GM19397 (cell line): ENCODE measurements at regions not wholly inside any gene's neighbourhood (a gene's known extent, or its start where the extent isn't known, plus 50 kb on each side); places are given as distances from the start of the nearest gene placed in this dataset.
A peak's percentile ranks its signal among the peaks of the same experiment; 100 is the strongest.
"Not testable (repeated sequence)": the region's sequence is repeated elsewhere in the genome, so short reads cannot be mapped to it uniquely, and the experiment has no call there.

Experiments used
- ATAC-seq: cut with Tn5 transposase; IDR thresholded peaks from one replicate; pipeline ENCODE4 v1.9.1; 2021; ENCODE audit warnings: mild to moderate bottlenecking, moderate library complexity; ENCODE audit not compliant: unreplicated experiment

GRCh38 chr10:83723080-83723479 lies 416.2 kb upstream of the GHITM start:
- ATAC-seq = no peak

DNA sequence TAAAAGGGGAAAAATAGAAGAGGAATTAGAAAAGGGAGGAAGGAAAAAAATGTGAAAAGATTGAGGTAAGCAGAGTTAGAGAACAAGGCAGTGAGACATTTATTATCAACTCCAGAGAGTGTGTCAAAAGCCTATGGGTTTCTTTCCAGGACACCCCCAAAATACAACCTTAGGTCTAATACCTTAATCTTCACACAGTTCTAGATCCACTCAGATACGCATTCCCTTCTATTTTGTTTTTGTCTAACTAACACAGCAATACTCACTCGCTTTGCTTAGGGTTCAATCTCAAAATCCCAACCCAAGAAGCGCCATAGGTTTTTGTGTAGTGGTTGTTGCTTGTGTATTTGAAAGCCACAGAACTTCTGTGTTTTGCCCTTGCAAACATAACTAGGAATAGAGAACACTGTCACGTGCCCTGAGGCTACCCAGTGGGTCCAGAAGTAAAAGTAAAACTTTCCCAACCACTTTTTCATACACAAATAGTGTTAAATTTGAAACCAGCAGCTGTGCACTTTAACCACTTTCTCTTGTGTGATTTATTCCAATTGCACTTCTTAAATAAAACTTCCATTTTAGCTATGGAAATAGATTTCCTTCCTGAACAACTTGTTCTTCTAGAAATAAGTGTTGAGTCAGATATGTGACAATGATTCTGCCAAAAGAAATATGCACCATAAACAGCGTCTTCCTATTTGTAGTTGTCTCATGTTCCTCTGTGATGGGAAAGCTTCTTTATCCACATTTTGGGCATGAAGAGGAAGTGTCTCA lies 414.7 kb upstream of the GHITM start:
- peak; percentile 60 for ATAC-seq

DNA sequence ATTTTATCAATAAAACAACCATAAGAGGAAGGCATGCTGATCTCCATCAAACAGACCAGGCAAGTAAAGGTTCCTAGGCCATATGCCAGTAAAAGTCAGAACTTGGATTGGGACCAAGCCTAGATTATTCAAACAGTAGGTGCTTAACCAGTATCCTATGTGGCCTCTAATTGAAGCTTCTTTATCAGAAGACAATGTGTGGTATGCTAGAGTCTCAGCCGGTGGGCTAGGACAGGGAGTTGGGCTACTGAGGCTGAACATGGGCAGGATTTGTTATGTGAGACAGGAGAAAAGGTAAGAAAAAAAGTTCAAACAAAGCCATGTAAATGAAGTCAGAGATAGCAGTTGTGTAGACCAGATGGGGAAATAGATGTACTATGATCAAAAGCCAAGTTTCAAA lies 413.7 kb upstream of the GHITM start:
- no peak for ATAC-seq

- no peak for ATAC-seq
Measured at GRCh38 chr10:83734278-83734677, 405.0 kb upstream of the GHITM start.

DNA sequence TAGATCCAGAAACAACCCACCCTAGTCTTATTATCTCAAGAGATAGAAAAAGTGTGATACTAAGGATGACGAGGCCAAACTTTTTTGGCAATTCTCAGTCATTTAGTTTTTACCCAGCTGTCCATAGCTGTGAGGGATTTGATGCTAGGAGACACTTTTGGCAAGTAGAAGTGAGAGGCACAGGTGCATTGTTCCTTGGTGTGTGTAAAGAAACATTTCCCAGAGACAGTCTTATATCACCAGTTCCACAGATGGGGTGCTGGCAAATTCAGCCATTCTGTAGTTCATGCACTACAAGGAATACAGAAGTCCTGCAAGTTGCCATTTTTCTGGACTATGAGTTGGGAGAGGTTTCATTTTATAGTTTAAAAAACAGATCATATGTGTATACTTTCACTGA lies 403.3 kb upstream of the GHITM start:
- ATAC-seq = no peak

- ATAC-seq = no peak
Measured at GRCh38 chr10:83750604-83751003, 388.7 kb upstream of the GHITM start.

DNA sequence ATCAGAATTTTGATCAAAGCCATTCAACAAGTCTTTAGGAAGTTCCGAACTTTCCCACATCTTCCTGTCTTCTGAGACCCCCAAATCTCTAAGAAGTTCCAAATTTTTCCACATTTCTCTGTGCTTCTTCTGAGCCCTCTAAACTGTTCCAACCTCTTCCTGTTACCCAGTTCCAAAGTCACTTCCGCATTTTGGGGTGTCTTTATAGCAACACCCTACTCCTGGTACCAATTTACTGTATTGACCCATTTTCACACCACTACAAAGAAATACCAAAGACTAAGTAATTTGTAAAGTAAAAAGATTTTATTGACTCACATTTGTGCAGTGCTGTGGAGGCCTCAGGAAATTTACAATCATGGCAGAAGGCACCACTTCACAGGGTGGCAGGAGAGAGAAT lies 385.8 kb upstream of the GHITM start:
- no peak for ATAC-seq

DNA sequence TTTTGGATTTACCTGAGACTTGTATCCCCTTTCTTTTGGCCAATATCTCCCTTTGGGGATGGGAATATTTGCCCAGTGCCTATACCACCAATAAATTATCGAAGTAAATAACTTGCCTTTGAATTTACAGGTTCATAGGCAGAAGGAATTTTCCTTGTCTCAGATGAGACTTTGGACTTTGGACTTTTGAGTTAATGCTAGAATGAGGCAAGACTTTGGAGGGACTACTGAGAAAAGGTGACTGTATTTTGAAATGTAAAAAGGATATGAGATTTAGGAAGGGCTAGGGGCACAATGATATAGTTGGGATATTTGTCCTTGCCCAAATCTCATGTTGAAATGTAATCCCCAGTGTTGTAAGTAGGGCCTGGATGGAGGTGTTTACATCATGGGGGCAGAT lies 384.5 kb upstream of the GHITM start:
- no peak for ATAC-seq

DNA sequence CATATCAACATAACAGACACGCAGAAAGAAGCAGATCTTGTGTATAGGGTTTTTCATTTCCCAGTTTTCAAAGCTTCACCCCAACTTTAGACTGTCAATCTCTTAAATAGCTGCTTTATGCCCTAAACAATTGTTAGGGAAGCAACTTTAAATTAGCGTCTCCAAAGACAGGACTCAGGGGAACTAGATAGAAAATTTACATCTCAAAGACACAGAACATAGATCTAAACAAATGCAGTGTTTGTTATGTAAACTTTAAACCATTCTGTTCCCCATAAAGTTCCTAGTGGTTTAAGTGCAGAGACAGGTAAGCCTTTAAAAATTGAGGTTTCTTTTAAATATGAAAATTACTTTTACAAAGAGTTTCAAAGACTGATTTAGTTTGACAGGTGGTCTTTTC lies 379.2 kb upstream of the GHITM start:
- ATAC-seq = no peak

DNA sequence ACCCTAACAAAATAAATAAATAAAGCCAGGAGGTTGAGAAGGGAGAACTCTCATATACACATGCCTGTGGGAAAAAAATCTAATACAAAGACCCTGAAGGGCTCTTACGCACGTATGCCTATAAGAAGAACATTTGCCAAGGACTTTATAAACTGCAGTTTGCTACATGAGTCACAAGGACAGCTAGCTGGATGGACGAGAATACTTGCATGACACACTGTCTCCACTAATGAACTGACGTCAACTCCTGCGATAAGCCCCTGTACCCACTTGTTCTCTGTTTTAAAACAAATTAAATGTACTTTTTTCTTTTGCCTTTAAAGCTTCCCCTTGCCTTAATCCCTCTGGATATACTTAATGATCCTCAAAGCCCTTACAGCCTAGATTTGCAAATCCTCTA lies 374.6 kb upstream of the GHITM start:
- ATAC-seq = no peak

DNA sequence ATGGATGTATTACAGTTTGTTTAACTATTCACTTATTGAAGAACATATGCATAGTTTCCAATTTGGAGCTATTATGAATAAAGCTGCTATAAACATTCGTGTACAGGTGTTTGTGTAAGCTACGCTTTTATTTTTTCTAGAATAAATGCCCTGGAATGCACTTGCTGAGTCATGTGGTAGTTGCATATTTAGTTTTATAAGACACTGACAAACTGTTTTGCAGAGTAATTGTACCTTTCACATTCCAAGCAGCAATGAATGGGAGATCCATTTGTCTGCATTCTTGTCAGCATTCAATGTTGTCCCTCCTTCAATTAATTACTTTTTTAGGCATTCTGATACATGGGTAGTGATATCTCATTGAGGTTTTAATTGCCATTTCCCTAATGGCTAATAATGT lies 373.6 kb upstream of the GHITM start:
- no peak for ATAC-seq

GRCh38 chr10:83769281-83769820 lies 370.0 kb upstream of the GHITM start:
- ATAC-seq = no peak

- not testable (repeated sequence) for ATAC-seq
Measured at GRCh38 chr10:83786701-83787100, 352.6 kb upstream of the GHITM start.

DNA sequence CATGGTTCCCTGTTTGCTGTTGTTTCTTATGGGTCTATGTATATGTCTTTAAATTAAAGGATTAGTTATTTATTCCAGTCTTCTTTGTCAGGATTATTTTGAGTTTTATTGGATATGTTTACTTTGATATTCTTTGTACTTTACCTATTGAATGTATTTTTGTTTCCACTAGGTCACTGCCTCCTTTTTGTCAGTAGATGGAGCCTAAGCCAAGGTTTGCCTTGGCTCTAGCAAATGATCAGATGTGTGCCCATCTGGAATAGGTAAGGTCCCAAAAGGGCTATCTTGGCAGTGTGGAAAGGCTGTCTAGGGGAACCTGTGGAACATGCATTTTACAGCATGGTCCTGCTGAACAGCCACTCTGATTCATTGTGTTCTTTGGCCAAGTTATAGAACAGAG lies 337.3 kb upstream of the GHITM start:
- ATAC-seq = no peak

GRCh38 chr10:83806717-83807116 lies 332.6 kb upstream of the GHITM start:
- ATAC-seq = no peak

DNA sequence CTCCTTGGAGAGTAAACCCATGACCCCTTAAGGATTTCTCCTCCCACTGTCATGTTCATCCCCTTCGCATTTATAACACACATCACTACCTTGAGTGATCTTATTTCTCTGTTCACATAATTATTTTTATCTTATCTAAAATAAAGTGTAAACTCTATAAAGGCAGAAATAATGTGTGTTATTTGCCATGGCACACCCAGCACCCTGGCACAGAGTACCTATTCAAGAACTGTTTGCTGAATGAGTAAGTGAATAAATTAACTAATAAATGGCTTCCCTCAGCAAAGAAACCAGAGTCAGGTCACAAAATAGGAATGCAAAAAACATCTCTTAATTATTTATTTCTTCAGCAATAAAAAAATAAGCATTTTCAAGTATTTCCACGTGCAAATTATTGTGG lies 330.3 kb upstream of the GHITM start:
- no peak for ATAC-seq

DNA sequence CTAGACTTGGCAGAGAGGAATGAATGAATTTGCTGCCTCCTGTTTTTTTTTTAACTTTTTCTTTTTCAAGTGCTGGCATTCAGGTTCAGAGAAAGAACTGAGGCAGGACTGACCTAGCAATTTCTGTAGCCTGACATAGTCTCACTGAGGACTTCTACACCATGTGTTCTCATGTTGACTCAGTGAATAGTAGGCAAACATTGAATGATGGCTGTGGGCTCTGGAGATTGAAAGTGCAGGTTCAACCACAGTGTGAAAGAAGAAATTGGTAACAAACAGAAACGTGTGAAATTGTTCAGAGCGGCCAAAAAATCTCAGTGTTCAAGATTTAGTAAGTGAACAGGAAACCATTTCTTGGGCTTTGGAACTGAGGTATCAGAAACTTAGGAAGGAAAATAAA lies 322.4 kb upstream of the GHITM start:
- ATAC-seq = no peak

- ATAC-seq = no peak
Measured at GRCh38 chr10:83817797-83818196, 321.5 kb upstream of the GHITM start.

DNA sequence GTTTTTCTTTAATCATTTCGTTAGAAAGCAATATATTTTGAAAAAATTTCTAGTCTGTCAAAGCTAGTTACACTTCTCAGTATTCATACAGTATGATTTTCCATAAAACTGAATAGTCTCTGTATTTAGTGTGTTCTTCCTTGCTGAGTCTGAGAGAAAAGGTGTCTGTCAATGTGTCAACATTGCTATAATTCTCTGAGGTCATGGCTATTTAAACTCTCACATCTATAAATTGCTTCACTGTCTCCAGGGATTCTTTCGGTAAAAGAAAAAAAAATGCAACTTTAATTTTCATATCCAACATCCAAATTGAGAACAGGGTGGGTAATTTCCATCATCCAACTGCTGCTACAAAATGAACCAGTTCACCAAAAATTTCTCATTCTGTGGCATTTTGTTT lies 319.7 kb upstream of the GHITM start:
- ATAC-seq = no peak

GRCh38 chr10:83820033-83820432 lies 319.3 kb upstream of the GHITM start:
- ATAC-seq = no peak

DNA sequence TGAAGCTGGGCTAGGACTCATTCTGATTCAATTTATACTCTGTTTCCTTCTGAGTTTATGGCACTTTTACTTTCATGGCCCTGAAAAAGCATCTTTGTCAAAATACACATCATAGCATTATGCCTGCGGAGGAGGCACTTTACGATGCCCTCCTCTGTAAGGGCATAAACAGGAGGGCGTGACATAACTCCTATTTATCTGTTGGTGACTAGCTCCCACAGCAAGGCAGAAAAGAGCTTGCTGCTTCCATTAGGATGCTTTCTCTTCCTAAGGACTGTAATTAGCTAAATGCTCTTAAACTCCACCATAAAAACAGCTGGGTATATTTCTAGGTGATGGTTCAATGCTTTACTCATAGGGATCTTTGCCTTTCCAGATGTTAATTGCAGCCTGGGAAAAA lies 315.2 kb upstream of the GHITM start:
- no peak for ATAC-seq

GRCh38 chr10:83834096-83834495 lies 305.2 kb upstream of the GHITM start:
- no peak for ATAC-seq
